ENCODE measurements at regions not wholly inside any gene's neighbourhood (a gene's known extent, or its start where the extent isn't known, plus 50 kb on each side); places are given as distances from the start of the nearest gene placed in this dataset.

DNA sequence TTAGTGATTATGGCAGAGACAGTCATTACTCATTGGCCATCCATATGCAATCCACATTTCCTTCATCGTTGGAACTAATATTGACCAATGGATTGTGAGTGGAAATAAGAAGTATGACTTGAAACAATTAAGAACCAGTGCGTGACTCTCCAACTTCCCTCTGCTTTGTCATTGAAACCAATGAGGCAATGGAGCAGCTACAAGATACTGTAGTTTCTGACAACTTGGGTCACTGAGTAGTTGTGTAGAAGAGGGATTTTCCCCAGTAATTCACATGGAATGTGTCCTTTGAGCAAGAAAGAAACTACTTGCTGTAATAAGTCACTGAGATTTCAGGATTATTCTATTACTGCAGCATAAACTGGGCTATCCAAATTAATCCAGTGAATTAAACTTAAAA lies 785.3 kb upstream of the RIOK2 start:
- Histone ChIP-seq H3K9ac (ENCODE audit: low read depth in 1 of 2, low read length in 2 of 2) (no peak overlapping the region), H3K4me3 (ENCODE audit: low read depth in 1 of 3, low read length in 3 of 3) (no peak overlapping the region), H3K36me3 (ENCODE audit: control insufficient read depth in 4 of 4, insufficient read depth in 3 of 4, low read depth in 1 of 4, low read length in 3 of 4) (no peaks in the 10 kb centered on the region), H3K4me1 (ENCODE audit: control insufficient read depth in 4 of 4, insufficient read depth in 4 of 4, low read length in 3 of 4) (no peaks in the 10 kb centered on the region), H3K9me3 (ENCODE audit: control insufficient read depth in 4 of 4, low read length in 3 of 4) (no peaks in the 10 kb centered on the region), H3K27me3 (ENCODE audit: control insufficient read depth in 4 of 4, insufficient read depth in 4 of 4, low read length in 3 of 4) (no peaks in the 10 kb centered on the region), H3K27ac (ENCODE audit: low read depth in 1 of 2, low read length in 2 of 2) (no peak overlapping the region)
- DNase-seq (ENCODE audit: low spot score), result no peak
- TF ChIP-seq, protein P1, sequence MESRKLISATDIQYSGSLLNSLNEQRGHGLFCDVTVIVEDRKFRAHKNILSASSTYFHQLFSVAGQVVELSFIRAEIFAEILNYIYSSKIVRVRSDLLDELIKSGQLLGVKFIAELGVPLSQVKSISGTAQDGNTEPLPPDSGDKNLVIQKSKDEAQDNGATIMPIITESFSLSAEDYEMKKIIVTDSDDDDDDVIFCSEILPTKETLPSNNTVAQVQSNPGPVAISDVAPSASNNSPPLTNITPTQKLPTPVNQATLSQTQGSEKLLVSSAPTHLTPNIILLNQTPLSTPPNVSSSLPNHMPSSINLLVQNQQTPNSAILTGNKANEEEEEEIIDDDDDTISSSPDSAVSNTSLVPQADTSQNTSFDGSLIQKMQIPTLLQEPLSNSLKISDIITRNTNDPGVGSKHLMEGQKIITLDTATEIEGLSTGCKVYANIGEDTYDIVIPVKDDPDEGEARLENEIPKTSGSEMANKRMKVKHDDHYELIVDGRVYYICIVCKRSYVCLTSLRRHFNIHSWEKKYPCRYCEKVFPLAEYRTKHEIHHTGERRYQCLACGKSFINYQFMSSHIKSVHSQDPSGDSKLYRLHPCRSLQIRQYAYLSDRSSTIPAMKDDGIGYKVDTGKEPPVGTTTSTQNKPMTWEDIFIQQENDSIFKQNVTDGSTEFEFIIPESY (IDR thresholded peaks at IDR 0.05), result no peak
- no peak for TF ChIP-seq FOXA1 (IDR thresholded peaks at IDR 0.05)
- no peak for TF ChIP-seq JUND (IDR thresholded peaks at IDR 0.05)
- no peak for TF ChIP-seq RAD21 (IDR thresholded peaks at IDR 0.05)
- TF ChIP-seq, protein P2, sequence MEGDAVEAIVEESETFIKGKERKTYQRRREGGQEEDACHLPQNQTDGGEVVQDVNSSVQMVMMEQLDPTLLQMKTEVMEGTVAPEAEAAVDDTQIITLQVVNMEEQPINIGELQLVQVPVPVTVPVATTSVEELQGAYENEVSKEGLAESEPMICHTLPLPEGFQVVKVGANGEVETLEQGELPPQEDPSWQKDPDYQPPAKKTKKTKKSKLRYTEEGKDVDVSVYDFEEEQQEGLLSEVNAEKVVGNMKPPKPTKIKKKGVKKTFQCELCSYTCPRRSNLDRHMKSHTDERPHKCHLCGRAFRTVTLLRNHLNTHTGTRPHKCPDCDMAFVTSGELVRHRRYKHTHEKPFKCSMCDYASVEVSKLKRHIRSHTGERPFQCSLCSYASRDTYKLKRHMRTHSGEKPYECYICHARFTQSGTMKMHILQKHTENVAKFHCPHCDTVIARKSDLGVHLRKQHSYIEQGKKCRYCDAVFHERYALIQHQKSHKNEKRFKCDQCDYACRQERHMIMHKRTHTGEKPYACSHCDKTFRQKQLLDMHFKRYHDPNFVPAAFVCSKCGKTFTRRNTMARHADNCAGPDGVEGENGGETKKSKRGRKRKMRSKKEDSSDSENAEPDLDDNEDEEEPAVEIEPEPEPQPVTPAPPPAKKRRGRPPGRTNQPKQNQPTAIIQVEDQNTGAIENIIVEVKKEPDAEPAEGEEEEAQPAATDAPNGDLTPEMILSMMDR (IDR thresholded peaks at IDR 0.05; ENCODE audit: low read depth, low read length, missing input control), result no peak
- TF ChIP-seq, protein P3, sequence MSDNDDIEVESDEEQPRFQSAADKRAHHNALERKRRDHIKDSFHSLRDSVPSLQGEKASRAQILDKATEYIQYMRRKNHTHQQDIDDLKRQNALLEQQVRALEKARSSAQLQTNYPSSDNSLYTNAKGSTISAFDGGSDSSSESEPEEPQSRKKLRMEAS (IDR thresholded peaks at IDR 0.05), result no peak
- no peak for TF ChIP-seq HNF4G (IDR thresholded peaks at IDR 0.05)
- no peak for TF ChIP-seq RXRA (IDR thresholded peaks at IDR 0.05)
- TF ChIP-seq TAF1 (conservative IDR thresholded peaks at IDR 0.05), result no peak
- no peak for TF ChIP-seq EGR1 (IDR thresholded peaks at IDR 0.05; ENCODE audit: low read depth in 2 of 2)
- TF ChIP-seq HNF4A (conservative IDR thresholded peaks at IDR 0.05), result no peak
- no peak for TF ChIP-seq YY1 (IDR thresholded peaks at IDR 0.05)
- no peak for TF ChIP-seq NR2F2 (IDR thresholded peaks at IDR 0.05)
- TF ChIP-seq, protein P4, sequence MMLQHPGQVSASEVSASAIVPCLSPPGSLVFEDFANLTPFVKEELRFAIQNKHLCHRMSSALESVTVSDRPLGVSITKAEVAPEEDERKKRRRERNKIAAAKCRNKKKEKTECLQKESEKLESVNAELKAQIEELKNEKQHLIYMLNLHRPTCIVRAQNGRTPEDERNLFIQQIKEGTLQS (IDR thresholded peaks at IDR 0.05), result no peak
- TF ChIP-seq SP1 (IDR thresholded peaks at IDR 0.05), result no peak
- TF ChIP-seq, protein P5, sequence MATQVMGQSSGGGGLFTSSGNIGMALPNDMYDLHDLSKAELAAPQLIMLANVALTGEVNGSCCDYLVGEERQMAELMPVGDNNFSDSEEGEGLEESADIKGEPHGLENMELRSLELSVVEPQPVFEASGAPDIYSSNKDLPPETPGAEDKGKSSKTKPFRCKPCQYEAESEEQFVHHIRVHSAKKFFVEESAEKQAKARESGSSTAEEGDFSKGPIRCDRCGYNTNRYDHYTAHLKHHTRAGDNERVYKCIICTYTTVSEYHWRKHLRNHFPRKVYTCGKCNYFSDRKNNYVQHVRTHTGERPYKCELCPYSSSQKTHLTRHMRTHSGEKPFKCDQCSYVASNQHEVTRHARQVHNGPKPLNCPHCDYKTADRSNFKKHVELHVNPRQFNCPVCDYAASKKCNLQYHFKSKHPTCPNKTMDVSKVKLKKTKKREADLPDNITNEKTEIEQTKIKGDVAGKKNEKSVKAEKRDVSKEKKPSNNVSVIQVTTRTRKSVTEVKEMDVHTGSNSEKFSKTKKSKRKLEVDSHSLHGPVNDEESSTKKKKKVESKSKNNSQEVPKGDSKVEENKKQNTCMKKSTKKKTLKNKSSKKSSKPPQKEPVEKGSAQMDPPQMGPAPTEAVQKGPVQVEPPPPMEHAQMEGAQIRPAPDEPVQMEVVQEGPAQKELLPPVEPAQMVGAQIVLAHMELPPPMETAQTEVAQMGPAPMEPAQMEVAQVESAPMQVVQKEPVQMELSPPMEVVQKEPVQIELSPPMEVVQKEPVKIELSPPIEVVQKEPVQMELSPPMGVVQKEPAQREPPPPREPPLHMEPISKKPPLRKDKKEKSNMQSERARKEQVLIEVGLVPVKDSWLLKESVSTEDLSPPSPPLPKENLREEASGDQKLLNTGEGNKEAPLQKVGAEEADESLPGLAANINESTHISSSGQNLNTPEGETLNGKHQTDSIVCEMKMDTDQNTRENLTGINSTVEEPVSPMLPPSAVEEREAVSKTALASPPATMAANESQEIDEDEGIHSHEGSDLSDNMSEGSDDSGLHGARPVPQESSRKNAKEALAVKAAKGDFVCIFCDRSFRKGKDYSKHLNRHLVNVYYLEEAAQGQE (IDR thresholded peaks at IDR 0.05), result no peak
- TF ChIP-seq GABPA (IDR thresholded peaks at IDR 0.05 in 1 of 2, conservative IDR thresholded peaks at IDR 0.05 in 1 of 2), result no peak
- TF ChIP-seq FOXA2 (IDR thresholded peaks at IDR 0.05), result no peak
- 85% methylated on average over 2 of the region's 2 CpGs for WGBS

All from liver (tissue), 8 donors.